Bronchial epithelial cell (primary cell): ENCODE measurements at regions not wholly inside any gene's neighbourhood (a gene's known extent, or its start where the extent isn't known, plus 50 kb on each side); places are given as distances from the start of the nearest gene placed in this dataset.
A peak's percentile ranks its signal among the peaks of the same experiment; 100 is the strongest.

Source experiments
- DNase-seq: peaks from one replicate; pipeline ENCODE4 v3.0.0-alpha.2; 2010; ENCODE audit warnings: low read depth
- FAIRE-seq: peaks from 2 replicates; lab custom pipeline; 2011; peaks lifted over from hg19 to GRCh38; lab: Jason Lieb, UNC
- H3K27me3 ChIP-seq: 2 replicates; pipeline ENCODE4 v1.5.1; 2011; ENCODE audit warnings: low read length; ENCODE audit not compliant: control insufficient read depth, insufficient read depth
- H3K36me3 ChIP-seq: 2 replicates; pipeline ENCODE4 v1.5.1; 2011; ENCODE audit warnings: low read length; ENCODE audit not compliant: control insufficient read depth, insufficient read depth
- H3K4me3 ChIP-seq: 2 replicates; pipeline ENCODE4 v1.5.1; 2011; ENCODE audit warnings: mild to moderate bottlenecking, low read depth, low read length, control low read depth
- TF ChIP-seq, protein P1 (sequence below): IDR thresholded peaks from 2 replicates; pipeline ENCODE4 v1.5.1; 2011; ENCODE audit warnings: mild to moderate bottlenecking, moderate library complexity, low read length, control low read depth, inconsistent platforms; ENCODE audit not compliant: insufficient read depth, severe bottlenecking

DNA sequence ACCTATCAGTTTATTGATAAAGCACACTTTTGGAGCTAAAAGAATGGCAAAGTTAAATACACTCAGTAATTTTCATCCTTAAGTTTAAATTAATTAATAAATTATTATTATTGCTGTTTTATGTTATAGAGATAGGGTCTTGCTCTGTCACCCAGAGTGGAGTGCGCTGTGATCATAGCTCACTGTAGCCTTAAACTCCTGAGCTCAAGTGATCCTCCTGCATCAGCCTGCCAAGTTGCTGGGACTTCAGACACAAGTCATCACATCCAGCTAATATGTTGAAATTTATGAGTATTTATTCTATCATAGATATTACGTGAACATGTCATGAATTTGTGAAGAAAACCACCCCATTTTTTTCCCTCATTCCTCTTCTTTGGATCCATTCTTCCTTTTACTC, 64.2 kb downstream of the GJA1 start:
- no peaks in the 10 kb centered on the region for H3K36me3 ChIP-seq
- FAIRE-seq = no peak

DNA sequence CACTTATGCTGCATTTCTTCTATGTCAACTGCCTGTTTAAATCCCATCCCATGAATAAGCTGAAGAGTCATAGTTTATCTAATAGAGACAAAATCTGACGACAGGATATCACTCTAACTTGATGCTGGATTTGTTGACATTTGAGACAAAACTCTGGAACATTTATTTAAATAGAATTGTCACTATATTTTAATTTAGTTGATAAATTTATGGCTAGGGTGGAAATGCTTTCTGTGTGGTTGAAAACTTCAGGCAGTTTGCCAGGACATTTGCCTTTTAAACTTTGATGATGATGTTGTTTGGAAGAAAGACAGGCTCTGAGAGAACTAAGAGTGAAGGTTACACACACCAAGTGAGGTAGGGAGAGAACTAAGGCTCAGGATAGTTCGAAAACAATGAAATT, 68.1 kb downstream of the GJA1 start:
- H3K36me3 ChIP-seq = no peaks in the 10 kb centered on the region
- TF ChIP-seq, protein P1, sequence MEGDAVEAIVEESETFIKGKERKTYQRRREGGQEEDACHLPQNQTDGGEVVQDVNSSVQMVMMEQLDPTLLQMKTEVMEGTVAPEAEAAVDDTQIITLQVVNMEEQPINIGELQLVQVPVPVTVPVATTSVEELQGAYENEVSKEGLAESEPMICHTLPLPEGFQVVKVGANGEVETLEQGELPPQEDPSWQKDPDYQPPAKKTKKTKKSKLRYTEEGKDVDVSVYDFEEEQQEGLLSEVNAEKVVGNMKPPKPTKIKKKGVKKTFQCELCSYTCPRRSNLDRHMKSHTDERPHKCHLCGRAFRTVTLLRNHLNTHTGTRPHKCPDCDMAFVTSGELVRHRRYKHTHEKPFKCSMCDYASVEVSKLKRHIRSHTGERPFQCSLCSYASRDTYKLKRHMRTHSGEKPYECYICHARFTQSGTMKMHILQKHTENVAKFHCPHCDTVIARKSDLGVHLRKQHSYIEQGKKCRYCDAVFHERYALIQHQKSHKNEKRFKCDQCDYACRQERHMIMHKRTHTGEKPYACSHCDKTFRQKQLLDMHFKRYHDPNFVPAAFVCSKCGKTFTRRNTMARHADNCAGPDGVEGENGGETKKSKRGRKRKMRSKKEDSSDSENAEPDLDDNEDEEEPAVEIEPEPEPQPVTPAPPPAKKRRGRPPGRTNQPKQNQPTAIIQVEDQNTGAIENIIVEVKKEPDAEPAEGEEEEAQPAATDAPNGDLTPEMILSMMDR = no peak
- peak; percentile 43 for DNase-seq
- no peaks in the 10 kb centered on the region for H3K27me3 ChIP-seq
- H3K4me3 ChIP-seq = no peak overlapping the region
- no peak for FAIRE-seq

More for the DNA sequence above, 64.2 kb downstream of the GJA1 start:
- H3K27me3 ChIP-seq = no peaks in the 10 kb centered on the region
- DNase-seq = no peak
- H3K4me3 ChIP-seq = no peak overlapping the region
- TF ChIP-seq, protein P1 = no peak

DNA sequence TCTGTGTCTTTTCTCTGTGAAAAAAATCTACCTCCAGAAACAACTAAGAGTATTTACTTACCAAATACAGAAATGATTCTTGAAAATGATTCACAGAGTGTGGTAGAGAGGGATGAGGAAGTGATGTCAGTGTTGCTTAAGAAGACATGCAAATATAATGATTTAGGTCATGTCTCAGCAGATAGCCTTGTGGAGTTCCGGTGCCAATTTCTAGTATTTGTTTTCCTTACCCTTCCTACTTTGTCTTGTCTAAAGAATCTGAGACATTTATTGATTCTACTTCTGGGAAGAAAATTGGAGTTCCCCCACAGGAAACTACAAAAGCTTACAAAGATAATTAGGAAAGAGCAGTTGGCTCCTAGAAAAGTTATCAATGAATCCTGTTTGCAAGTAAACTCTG, 68.8 kb downstream of the GJA1 start:
- FAIRE-seq = no peak
- TF ChIP-seq, protein P1 = no peak
- DNase-seq = peak; percentile 98

DNA sequence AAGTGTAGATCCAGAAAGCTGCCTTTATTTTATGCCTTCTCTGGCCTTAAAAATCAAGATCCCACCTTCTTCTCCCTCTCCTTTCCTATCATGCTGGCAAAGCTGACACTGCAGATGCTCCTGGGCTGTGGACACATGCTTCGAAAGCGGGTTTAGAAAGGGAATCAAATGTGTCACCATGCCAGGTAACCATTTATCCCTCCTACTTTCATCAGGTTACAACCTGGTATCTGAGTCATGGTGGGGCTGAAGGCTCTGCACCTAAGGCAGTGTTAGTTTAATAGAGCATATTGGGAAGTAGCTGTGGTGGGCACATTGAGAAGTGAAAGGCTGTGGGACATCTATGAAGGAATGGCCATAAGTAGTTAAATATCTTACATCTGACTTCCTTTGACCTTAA, 69.8 kb downstream of the GJA1 start:
- FAIRE-seq = no peak

More for the DNA sequence above, 68.8 kb downstream of the GJA1 start:
- Histone ChIP-seq H3K36me3 (no peaks in the 10 kb centered on the region), H3K27me3 (no peaks in the 10 kb centered on the region), H3K4me3 (no peak overlapping the region)

DNA sequence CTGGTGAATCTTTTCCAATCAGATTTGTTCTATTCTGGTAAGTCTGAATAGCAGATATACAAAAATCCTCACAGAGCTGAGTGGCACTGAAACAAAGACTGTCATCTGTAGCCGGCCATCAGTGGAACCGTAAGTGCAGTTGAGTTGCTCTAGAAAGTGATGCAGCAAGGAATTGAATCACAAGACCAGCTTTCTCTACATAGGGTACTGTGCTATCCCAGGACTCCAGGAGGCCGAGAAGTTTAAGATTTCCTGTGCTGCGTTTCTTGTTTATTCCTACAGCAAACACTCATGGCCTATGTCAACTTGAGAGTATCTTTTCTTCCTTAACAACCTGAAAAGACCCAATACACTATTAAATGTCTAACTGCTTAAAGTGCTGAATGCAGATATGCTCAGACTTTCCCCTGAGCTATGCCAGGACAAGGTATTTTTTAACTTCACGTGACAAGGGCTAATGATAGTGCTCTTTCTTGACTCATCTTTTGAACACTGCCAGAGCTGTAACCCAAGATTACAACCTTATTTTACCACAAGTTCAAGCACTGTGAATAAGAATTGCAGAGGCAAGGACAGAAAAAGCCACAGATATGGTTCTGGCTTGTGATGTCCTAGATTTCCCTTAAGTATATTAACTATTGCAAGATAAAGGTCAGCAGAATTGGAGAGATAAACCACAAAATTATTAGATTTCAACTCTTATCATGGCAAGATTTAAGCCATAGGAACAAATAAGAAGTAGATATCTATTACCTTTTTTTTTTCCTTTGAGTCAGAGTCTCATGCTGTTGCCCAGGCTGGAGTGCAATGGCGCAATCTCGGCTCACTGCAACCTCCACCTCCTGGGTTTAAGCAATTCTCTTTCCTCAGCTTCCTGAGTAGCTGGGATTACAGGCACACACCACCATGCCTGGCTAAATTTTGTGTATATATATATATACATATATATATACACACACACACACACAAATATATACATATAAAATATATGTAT, 71.6 kb downstream of the GJA1 start:
- Histone ChIP-seq H3K27me3 (no peaks in the 10 kb centered on the region), H3K36me3 (no peaks in the 10 kb centered on the region), H3K4me3 (no peak overlapping the region)
- peak; percentile 80 for DNase-seq
- peak; percentile 32 for FAIRE-seq
- TF ChIP-seq, protein P1 = no peak

More for the DNA sequence above, 69.8 kb downstream of the GJA1 start:
- DNase-seq = peak; percentile 84
- Histone ChIP-seq H3K36me3 (no peaks in the 10 kb centered on the region), H3K4me3 (no peak overlapping the region), H3K27me3 (no peaks in the 10 kb centered on the region)
- TF ChIP-seq, protein P1 = no peak
